HAP-1 (cell line): ENCODE measurements at regions not wholly inside any gene's neighbourhood (a gene's known extent, or its start where the extent isn't known, plus 50 kb on each side); places are given as distances from the start of the nearest gene placed in this dataset.

Experiments used
- DNase-seq, 2 experiments: peaks; one replicate each; pipeline ENCODE4 v3.0.0-alpha.2; 2016 to 2020; ENCODE audit warnings: low spot score in 2 of 2
- H3K27me3 ChIP-seq: fragments of 250-450 bp; sonication (Bioruptor Pico); 2 replicates; pipeline ENCODE4 v1.5.1; 2020; ENCODE audit warnings: low read depth, mild to moderate bottlenecking, moderate library complexity
- H3K36me3 ChIP-seq: fragments of 250-450 bp; sonication (Bioruptor Pico); replicated peaks from 2 replicates; pipeline ENCODE4 v1.5.1; 2020; ENCODE audit warnings: mild to moderate bottlenecking
- H3K4me1 ChIP-seq: fragments of 250-450 bp; sonication (Bioruptor Pico); 2 replicates; pipeline ENCODE4 v1.5.1; 2020; ENCODE audit warnings: mild to moderate bottlenecking
- H3K4me3 ChIP-seq: fragments of 250-450 bp; sonication (Bioruptor Pico); 2 replicates; pipeline ENCODE4 v1.5.1; 2020; ENCODE audit warnings: mild to moderate bottlenecking, moderate library complexity
- H3K9me3 ChIP-seq: fragments of 250-450 bp; sonication (Bioruptor Pico); 2 replicates; pipeline ENCODE4 v1.5.1; 2020; ENCODE audit warnings: mild to moderate bottlenecking, moderate library complexity
- in situ Hi-C: fragments of 300-500 bp; cut with MboI; formaldehyde crosslinking; loops from 3 replicates; pipeline ENCODE4 v1.14.3; 2020; ENCODE audit warnings: low sequenced_read_pairs, inconsistent platforms, mixed read lengths

GRCh38 chr6:14361297-14361696 is 243.7 kb downstream of the CD83 start:
- peaks cover 14% of the 10 kb centered on the region for H3K4me1 ChIP-seq
- H3K4me3 ChIP-seq = no peak overlapping the region
- H3K9me3 ChIP-seq = no peaks in the 10 kb centered on the region
- no peaks in the 10 kb centered on the region; the same call in 1 of the 2 replicates for H3K27me3 ChIP-seq
- in situ Hi-C loops = no loop called here
- no peaks in the 10 kb centered on the region for H3K36me3 ChIP-seq
- no peak for DNase-seq

- no peaks in the 10 kb centered on the region for H3K9me3 ChIP-seq
- peaks cover 16% of the 10 kb centered on the region for H3K4me1 ChIP-seq
- no peaks in the 10 kb centered on the region; the same call in 1 of the 2 replicates for H3K27me3 ChIP-seq
- no peak overlapping the region for H3K4me3 ChIP-seq
- in situ Hi-C loops = no loop called here
- no peak for DNase-seq
- no peaks in the 10 kb centered on the region for H3K36me3 ChIP-seq
These were observed 244.5 kb downstream of the CD83 start for GRCh38 chr6:14361956-14362587.

GRCh38 chr6:14364370-14364769 is 246.8 kb downstream of the CD83 start:
- no peak for DNase-seq
- in situ Hi-C loops = no loop called here
- H3K4me1 ChIP-seq = peaks cover 9% of the 10 kb centered on the region
- no peaks in the 10 kb centered on the region for H3K36me3 ChIP-seq
- H3K27me3 ChIP-seq = no peaks in the 10 kb centered on the region; the same call in 1 of the 2 replicates
- H3K4me3 ChIP-seq = no peak overlapping the region
- no peaks in the 10 kb centered on the region for H3K9me3 ChIP-seq

GRCh38 chr6:14365393-14365792 is 247.8 kb downstream of the CD83 start:
- DNase-seq = no peak
- peaks cover 9% of the 10 kb centered on the region for H3K4me1 ChIP-seq
- H3K9me3 ChIP-seq = no peaks in the 10 kb centered on the region
- in situ Hi-C loops = no loop called here
- H3K4me3 ChIP-seq = no peak overlapping the region
- no peaks in the 10 kb centered on the region for H3K36me3 ChIP-seq
- no peaks in the 10 kb centered on the region for H3K27me3 ChIP-seq

GRCh38 chr6:14366315-14366714 is 248.7 kb downstream of the CD83 start:
- Histone ChIP-seq H3K27me3 (no peaks in the 10 kb centered on the region), H3K36me3 (no peaks in the 10 kb centered on the region), H3K4me3 (no peak overlapping the region), H3K4me1 (peaks cover 9% of the 10 kb centered on the region), H3K9me3 (no peaks in the 10 kb centered on the region)
- DNase-seq = no peak
- in situ Hi-C loops = no loop called here

- Histone ChIP-seq H3K27me3 (no peaks in the 10 kb centered on the region), H3K36me3 (no peaks in the 10 kb centered on the region), H3K4me3 (no peak overlapping the region), H3K4me1 (peaks cover 9% of the 10 kb centered on the region), H3K9me3 (no peaks in the 10 kb centered on the region)
- no peak for DNase-seq
- in situ Hi-C loops = no loop called here
These were observed 249.3 kb downstream of the CD83 start for GRCh38 chr6:14366872-14367271.

- Histone ChIP-seq H3K9me3 (no peaks in the 10 kb centered on the region), H3K4me3 (no peak overlapping the region), H3K27me3 (no peaks in the 10 kb centered on the region), H3K4me1 (peaks cover 9% of the 10 kb centered on the region), H3K36me3 (no peaks in the 10 kb centered on the region)
- no peak for DNase-seq
- in situ Hi-C loops = no loop called here
These were observed 249.7 kb downstream of the CD83 start for GRCh38 chr6:14367296-14367695.

- H3K36me3 ChIP-seq = no peaks in the 10 kb centered on the region
- DNase-seq = no peak
- H3K4me1 ChIP-seq = peaks cover 9% of the 10 kb centered on the region
- in situ Hi-C loops = no loop called here
- H3K9me3 ChIP-seq = no peaks in the 10 kb centered on the region
- H3K27me3 ChIP-seq = no peaks in the 10 kb centered on the region
- no peak overlapping the region for H3K4me3 ChIP-seq
These were observed 252.1 kb downstream of the CD83 start for GRCh38 chr6:14369717-14370116.

- Histone ChIP-seq H3K36me3 (no peaks in the 10 kb centered on the region), H3K27me3 (no peaks in the 10 kb centered on the region), H3K4me3 (no peak overlapping the region), H3K4me1 (peaks cover 9% of the 10 kb centered on the region), H3K9me3 (no peaks in the 10 kb centered on the region)
- no peak for DNase-seq
- in situ Hi-C loops = no loop called here
These were observed 254.0 kb downstream of the CD83 start for GRCh38 chr6:14371530-14371929.

GRCh38 chr6:14372734-14373489 is 255.3 kb downstream of the CD83 start:
- H3K4me1 ChIP-seq = no peaks in the 10 kb centered on the region; the same call in 1 of the 2 replicates
- in situ Hi-C loops = no loop called here
- no peaks in the 10 kb centered on the region for H3K27me3 ChIP-seq
- no peaks in the 10 kb centered on the region for H3K9me3 ChIP-seq
- no peaks in the 10 kb centered on the region for H3K36me3 ChIP-seq
- DNase-seq = no peak
- H3K4me3 ChIP-seq = no peak overlapping the region

GRCh38 chr6:14373648-14374437 is 256.3 kb downstream of the CD83 start:
- H3K36me3 ChIP-seq = no peaks in the 10 kb centered on the region

GRCh38 chr6:14375930-14376329 is 258.4 kb downstream of the CD83 start:
- no peak for DNase-seq
- Histone ChIP-seq H3K36me3 (no peaks in the 10 kb centered on the region), H3K9me3 (no peaks in the 10 kb centered on the region), H3K4me1 (peaks cover 13% of the 10 kb centered on the region), H3K27me3 (no peaks in the 10 kb centered on the region), H3K4me3 (no peak overlapping the region)
- in situ Hi-C loops = no loop called here

More at GRCh38 chr6:14373648-14374437, 256.3 kb downstream of the CD83 start:
- Histone ChIP-seq H3K27me3 (no peaks in the 10 kb centered on the region), H3K9me3 (no peaks in the 10 kb centered on the region), H3K4me1 (no peaks in the 10 kb centered on the region; the same call in 1 of the 2 replicates), H3K4me3 (no peak overlapping the region)
- in situ Hi-C loops = no loop called here
- no peak for DNase-seq

GRCh38 chr6:14379568-14379967 is 262.0 kb downstream of the CD83 start:
- peaks cover 24% of the 10 kb centered on the region for H3K4me1 ChIP-seq
- no peak overlapping the region for H3K4me3 ChIP-seq
- no peaks in the 10 kb centered on the region for H3K27me3 ChIP-seq
- H3K9me3 ChIP-seq = no peaks in the 10 kb centered on the region
- peak in 1 of 2 experiments; percentile 73 for DNase-seq
- in situ Hi-C loops = no loop called here
- H3K36me3 ChIP-seq = no peaks in the 10 kb centered on the region
